ENCODE measurements at regions not wholly inside any gene's neighbourhood (a gene's known extent, or its start where the extent isn't known, plus 50 kb on each side); places are given as distances from the start of the nearest gene placed in this dataset.

GRCh38 chr1:55347866-55348265, 132.7 kb upstream of the USP24 start:
- Histone ChIP-seq H3K4me3 (ENCODE audit: insufficient read length, low read depth) (no peak overlapping the region), H3K27me3 (ENCODE audit: insufficient read depth, insufficient read length) (no peaks in the 10 kb centered on the region), H3K36me3 (ENCODE audit: insufficient read depth, insufficient read length, low read length) (no peaks in the 10 kb centered on the region), H3K9ac (ENCODE audit: insufficient read length, low read depth) (no peak overlapping the region), H3K9me3 (ENCODE audit: insufficient read depth, low read length) (0 out of 2 replicates have a peak, but pooled peaks cover 4% of the 10 kb centered on the region), H3K4me1 (ENCODE audit: insufficient read depth, insufficient read length) (no peaks in the 10 kb centered on the region)
- TF ChIP-seq YY1 (IDR thresholded peaks at IDR 0.05; ENCODE audit: insufficient read depth, insufficient read length), result no peak
- TF ChIP-seq ZNF274 (IDR thresholded peaks at IDR 0.05; ENCODE audit: low read depth, low read length), result no peak
- no peak for TF ChIP-seq SUZ12 (IDR thresholded peaks at IDR 0.05; ENCODE audit: extremely low read depth, insufficient read depth, insufficient read length)
- no peak for DNase-seq (ENCODE audit: low read depth, low spot score)

- no peak overlapping the region for H3K9ac ChIP-seq (ENCODE audit: insufficient read length, low read depth)
- H3K4me3 ChIP-seq (ENCODE audit: insufficient read length, low read depth), result no peak overlapping the region
- H3K9me3 ChIP-seq (ENCODE audit: insufficient read depth, low read length), result 0 out of 2 replicates have a peak, but pooled peaks cover 4% of the 10 kb centered on the region
- H3K27me3 ChIP-seq (ENCODE audit: insufficient read depth, insufficient read length), result no peaks in the 10 kb centered on the region
- DNase-seq (ENCODE audit: low read depth, low spot score), result no peak
- TF ChIP-seq SUZ12 (IDR thresholded peaks at IDR 0.05; ENCODE audit: extremely low read depth, insufficient read depth, insufficient read length) (no peak), YY1 (IDR thresholded peaks at IDR 0.05; ENCODE audit: insufficient read depth, insufficient read length) (no peak)
- H3K36me3 ChIP-seq (ENCODE audit: insufficient read depth, insufficient read length, low read length), result no peaks in the 10 kb centered on the region
- no peaks in the 10 kb centered on the region for H3K4me1 ChIP-seq (ENCODE audit: insufficient read depth, insufficient read length)
Observed at GRCh38 chr1:55347041-55347440, 131.9 kb upstream of the USP24 start.

- Histone ChIP-seq H3K9ac (ENCODE audit: insufficient read length, low read depth) (no peak overlapping the region), H3K4me3 (ENCODE audit: insufficient read length, low read depth) (no peak overlapping the region), H3K4me1 (ENCODE audit: insufficient read depth, insufficient read length) (no peaks in the 10 kb centered on the region), H3K27me3 (ENCODE audit: insufficient read depth, insufficient read length) (no peaks in the 10 kb centered on the region), H3K36me3 (ENCODE audit: insufficient read depth, insufficient read length, low read length) (no peaks in the 10 kb centered on the region), H3K9me3 (ENCODE audit: insufficient read depth, low read length) (0 out of 2 replicates have a peak, but pooled peaks cover 4% of the 10 kb centered on the region)
- TF ChIP-seq SUZ12 (IDR thresholded peaks at IDR 0.05; ENCODE audit: extremely low read depth, insufficient read depth, insufficient read length) (no peak), YY1 (IDR thresholded peaks at IDR 0.05; ENCODE audit: insufficient read depth, insufficient read length) (no peak)
- no peak for DNase-seq (ENCODE audit: low read depth, low spot score)
Observed at GRCh38 chr1:55346586-55346985, 131.4 kb upstream of the USP24 start.

DNA sequence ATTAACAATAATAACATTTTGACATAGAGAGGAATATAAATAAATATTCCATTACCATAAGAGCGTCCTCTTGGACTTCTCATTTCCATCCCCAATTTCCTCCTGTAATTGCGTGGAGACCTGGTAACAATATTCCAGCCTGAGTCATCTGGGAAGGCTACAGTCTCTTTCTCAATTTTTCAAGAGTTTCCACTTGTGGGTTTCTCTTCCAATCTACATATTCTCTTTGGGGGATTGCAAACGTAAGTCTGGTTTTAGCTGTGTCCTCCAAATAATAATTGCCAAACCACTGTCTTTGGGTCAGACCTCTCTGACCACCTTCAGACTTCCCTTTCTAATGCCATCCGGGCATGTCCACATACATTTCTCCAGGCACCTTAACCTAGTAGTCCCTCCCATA, 124.5 kb upstream of the USP24 start:
- no peak overlapping the region for H3K9ac ChIP-seq (ENCODE audit: insufficient read length, low read depth)
- no peaks in the 10 kb centered on the region for H3K27me3 ChIP-seq (ENCODE audit: insufficient read depth, insufficient read length)
- H3K9me3 ChIP-seq (ENCODE audit: insufficient read depth, low read length), result peaks cover 4% of the 10 kb centered on the region; the same call in 1 of the 2 replicates
- no peak for DNase-seq (ENCODE audit: low read depth, low spot score)
- H3K36me3 ChIP-seq (ENCODE audit: insufficient read depth, insufficient read length, low read length), result no peaks in the 10 kb centered on the region
- no peak overlapping the region for H3K4me3 ChIP-seq (ENCODE audit: insufficient read length, low read depth)
- H3K4me1 ChIP-seq (ENCODE audit: insufficient read depth, insufficient read length), result no peaks in the 10 kb centered on the region
- TF ChIP-seq SUZ12 (IDR thresholded peaks at IDR 0.05; ENCODE audit: extremely low read depth, insufficient read depth, insufficient read length) (no peak), ZNF274 (IDR thresholded peaks at IDR 0.05; ENCODE audit: low read depth, low read length) (no peak), YY1 (IDR thresholded peaks at IDR 0.05; ENCODE audit: insufficient read depth, insufficient read length) (no peak)

GRCh38 chr1:55338448-55338820, 123.3 kb upstream of the USP24 start:
- TF ChIP-seq SUZ12 (IDR thresholded peaks at IDR 0.05; ENCODE audit: extremely low read depth, insufficient read depth, insufficient read length), result no peak
- TF ChIP-seq YY1 (IDR thresholded peaks at IDR 0.05; ENCODE audit: insufficient read depth, insufficient read length), result no peak
- TF ChIP-seq ZNF274 (IDR thresholded peaks at IDR 0.05; ENCODE audit: low read depth, low read length), result no peak
- no peak for DNase-seq (ENCODE audit: low read depth, low spot score)
- Histone ChIP-seq H3K27me3 (ENCODE audit: insufficient read depth, insufficient read length) (no peaks in the 10 kb centered on the region), H3K4me3 (ENCODE audit: insufficient read length, low read depth) (no peak overlapping the region), H3K9me3 (ENCODE audit: insufficient read depth, low read length) (peaks cover 4% of the 10 kb centered on the region; the same call in 1 of the 2 replicates), H3K9ac (ENCODE audit: insufficient read length, low read depth) (no peak overlapping the region), H3K4me1 (ENCODE audit: insufficient read depth, insufficient read length) (no peaks in the 10 kb centered on the region), H3K36me3 (ENCODE audit: insufficient read depth, insufficient read length, low read length) (no peaks in the 10 kb centered on the region)

GRCh38 chr1:55337801-55338447, 122.8 kb upstream of the USP24 start:
- Histone ChIP-seq H3K4me1 (ENCODE audit: insufficient read depth, insufficient read length) (no peaks in the 10 kb centered on the region), H3K9ac (ENCODE audit: insufficient read length, low read depth) (no peak overlapping the region), H3K27me3 (ENCODE audit: insufficient read depth, insufficient read length) (no peaks in the 10 kb centered on the region), H3K4me3 (ENCODE audit: insufficient read length, low read depth) (no peak overlapping the region), H3K9me3 (ENCODE audit: insufficient read depth, low read length) (peaks cover 4% of the 10 kb centered on the region; the same call in 1 of the 2 replicates), H3K36me3 (ENCODE audit: insufficient read depth, insufficient read length, low read length) (no peaks in the 10 kb centered on the region)
- DNase-seq (ENCODE audit: low read depth, low spot score), result peak; percentile 60
- no peak for TF ChIP-seq SUZ12 (IDR thresholded peaks at IDR 0.05; ENCODE audit: extremely low read depth, insufficient read depth, insufficient read length)
- no peak for TF ChIP-seq ZNF274 (IDR thresholded peaks at IDR 0.05; ENCODE audit: low read depth, low read length)
- no peak for TF ChIP-seq YY1 (IDR thresholded peaks at IDR 0.05; ENCODE audit: insufficient read depth, insufficient read length)

DNA sequence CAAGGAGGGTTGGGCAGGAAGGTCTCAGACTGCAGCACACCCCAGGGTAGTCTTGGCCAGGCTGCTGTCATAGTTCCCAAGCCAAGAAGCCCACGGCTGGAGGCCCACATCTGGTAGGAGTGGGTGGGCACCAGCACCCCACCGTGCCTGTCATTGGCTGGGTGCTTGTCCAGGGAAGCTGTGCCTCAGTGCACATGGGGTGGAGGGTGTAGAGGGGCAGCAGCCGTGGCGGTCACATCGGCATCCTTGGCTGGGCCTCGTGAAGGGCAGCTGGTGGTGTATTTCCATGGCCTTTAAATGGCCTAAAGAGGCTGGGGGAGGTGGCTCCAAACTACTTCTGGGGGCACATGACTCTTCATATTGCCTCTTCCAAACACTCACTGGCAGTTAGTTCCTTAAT, 119.6 kb upstream of the USP24 start:
- no peaks in the 10 kb centered on the region for H3K36me3 ChIP-seq (ENCODE audit: insufficient read depth, insufficient read length, low read length)
- no peak for TF ChIP-seq ZNF274 (IDR thresholded peaks at IDR 0.05; ENCODE audit: low read depth, low read length)
- no peak for TF ChIP-seq YY1 (IDR thresholded peaks at IDR 0.05; ENCODE audit: insufficient read depth, insufficient read length)
- no peak for TF ChIP-seq SUZ12 (IDR thresholded peaks at IDR 0.05; ENCODE audit: extremely low read depth, insufficient read depth, insufficient read length)
- H3K9me3 ChIP-seq (ENCODE audit: insufficient read depth, low read length), result peaks cover 2% of the 10 kb centered on the region; the same call in 1 of the 2 replicates
- H3K4me3 ChIP-seq (ENCODE audit: insufficient read length, low read depth), result no peak overlapping the region
- H3K27me3 ChIP-seq (ENCODE audit: insufficient read depth, insufficient read length), result no peaks in the 10 kb centered on the region
- no peak overlapping the region for H3K9ac ChIP-seq (ENCODE audit: insufficient read length, low read depth)
- no peak for DNase-seq (ENCODE audit: low read depth, low spot score)
- peaks cover 2% of the 10 kb centered on the region for H3K4me1 ChIP-seq (ENCODE audit: insufficient read depth, insufficient read length)

Measured in NT2/D1 (cell line).